Midbrain (tissue), 1 donor: ENCODE measurements at regions not wholly inside any gene's neighbourhood (a gene's known extent, or its start where the extent isn't known, plus 50 kb on each side); places are given as distances from the start of the nearest gene placed in this dataset.

Source experiments
- DNase-seq: peaks from one replicate; lab custom pipeline; 2025; lab: John Stamatoyannopoulos, UW

DNA sequence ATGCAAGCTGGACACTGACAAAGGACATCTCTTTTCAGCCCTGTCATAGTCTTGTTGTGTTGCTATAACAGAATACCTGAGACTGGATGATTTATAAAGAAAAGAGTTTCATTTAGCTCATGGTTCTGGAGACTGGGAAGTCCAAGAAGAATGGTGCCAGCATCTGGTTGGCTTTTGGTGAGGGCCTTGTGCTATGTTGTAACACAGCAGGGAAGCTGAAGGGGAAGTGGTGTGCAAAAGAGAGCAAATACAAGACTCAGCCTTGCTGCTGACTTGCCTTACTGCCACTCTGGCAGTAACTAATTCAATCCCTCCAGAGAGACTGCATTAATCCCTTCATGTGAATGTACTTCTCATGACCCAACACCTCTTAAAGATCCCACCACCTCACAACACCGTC lies 356.3 kb upstream of the PROK2 start:
- DNase-seq: no peak

DNA sequence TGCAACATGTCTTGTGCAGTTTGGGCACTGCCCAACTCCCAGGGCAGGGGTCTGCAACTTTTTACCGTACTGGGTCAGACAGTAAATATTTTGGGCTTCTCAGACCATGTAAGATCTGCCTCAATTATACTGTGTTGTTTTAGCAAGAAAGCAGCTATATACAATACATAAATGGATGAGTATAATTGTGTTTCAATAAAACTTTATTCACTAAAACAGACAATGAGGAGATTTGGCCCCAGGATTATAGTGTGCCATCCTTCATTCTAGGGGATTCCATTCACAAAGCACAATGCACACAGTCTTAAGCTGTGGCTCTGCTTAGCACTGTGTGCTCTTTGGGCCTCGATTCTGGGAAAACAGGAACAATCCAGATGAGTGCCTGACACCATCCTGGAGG lies 354.4 kb upstream of the PROK2 start:
- no peak for DNase-seq

DNA sequence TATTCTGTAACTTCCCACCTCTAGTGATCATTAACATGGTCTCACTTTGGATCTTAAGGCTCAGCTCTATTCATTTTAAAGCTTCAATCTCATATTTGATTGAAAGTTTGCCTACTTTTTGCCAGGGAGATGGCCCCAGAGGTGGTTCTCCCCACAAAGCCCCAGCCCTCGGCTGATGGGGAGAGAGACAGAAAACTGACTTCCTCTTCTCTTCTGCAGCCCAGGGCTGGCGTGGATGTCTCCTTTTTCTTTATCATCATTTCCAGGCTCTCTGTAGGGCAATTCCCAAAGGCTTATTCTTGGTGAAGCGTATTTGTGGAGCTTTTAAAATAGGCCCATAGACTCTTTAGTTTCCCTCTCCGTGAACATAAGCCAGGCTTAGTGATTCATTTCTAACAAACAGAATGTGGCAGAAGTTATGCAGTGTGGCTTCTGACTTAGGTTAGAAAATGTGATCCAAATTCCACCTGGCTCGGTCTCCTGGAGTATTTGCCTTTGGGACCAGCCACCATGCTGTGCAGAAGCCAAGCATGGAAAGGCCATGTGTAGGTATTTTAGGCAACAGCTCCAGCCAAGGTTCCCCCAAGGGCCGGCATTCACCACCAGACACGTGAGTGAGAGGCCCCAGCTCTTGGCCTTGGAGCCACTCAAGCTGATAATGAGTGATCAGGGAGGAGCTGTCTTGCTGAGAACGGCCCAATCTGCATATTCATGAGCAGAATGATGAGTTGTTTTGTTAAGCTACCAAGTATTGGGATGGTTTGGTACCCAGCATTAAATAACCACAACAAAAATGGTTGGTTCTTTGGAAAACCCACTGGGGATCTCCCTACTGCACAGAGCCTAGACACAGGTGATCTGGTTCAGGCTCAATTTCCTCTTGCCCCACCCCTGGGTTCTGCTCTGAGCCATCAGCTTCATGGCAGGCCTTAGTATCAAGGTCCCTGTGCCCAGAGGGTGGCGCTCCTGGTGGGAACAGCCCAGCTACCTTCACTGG lies 353.2 kb upstream of the PROK2 start:
- no peak for DNase-seq

DNA sequence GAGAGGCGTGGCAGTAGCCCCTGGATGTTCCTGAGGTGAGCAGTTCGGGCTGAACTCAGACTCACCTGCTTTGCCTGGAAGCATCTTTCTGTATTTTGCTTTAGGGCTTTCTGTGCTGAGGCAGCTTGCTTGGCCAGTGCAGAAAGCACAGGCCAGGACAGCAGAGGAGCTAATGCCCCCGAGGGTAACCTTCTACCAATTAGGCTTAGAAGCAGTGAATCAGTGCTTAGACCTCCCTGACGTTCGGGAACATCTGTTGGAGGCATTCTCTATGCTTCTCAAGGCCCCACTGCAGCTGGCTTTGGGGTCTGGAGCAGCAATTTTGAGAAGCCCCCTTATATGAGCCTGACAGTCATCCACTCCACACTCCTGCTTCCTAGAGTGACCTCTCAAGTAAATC lies 350.7 kb upstream of the PROK2 start:
- no peak for DNase-seq

DNA sequence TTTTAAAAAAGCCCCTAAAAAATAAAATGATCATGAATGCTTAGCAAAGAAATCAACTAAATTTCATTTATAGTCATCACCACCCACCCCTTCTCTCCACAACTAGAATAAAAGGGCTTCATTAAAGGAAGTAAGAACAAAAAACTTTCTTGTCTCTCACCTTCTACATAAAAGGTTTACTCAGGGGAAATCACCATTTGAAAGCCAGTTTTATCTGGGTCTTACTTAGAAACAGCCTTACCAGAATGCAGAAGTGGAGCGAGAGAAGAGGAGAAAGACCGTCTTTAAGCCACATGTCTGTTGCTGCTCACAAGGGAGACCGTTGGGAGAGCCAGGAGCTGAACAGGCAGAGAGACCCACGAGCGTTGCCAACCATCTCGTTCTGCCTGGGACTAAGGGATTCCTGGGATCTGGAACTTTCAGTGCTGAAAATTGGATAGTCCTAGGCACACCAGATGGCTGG lies 350.1 kb upstream of the PROK2 start:
- DNase-seq: no peak

DNA sequence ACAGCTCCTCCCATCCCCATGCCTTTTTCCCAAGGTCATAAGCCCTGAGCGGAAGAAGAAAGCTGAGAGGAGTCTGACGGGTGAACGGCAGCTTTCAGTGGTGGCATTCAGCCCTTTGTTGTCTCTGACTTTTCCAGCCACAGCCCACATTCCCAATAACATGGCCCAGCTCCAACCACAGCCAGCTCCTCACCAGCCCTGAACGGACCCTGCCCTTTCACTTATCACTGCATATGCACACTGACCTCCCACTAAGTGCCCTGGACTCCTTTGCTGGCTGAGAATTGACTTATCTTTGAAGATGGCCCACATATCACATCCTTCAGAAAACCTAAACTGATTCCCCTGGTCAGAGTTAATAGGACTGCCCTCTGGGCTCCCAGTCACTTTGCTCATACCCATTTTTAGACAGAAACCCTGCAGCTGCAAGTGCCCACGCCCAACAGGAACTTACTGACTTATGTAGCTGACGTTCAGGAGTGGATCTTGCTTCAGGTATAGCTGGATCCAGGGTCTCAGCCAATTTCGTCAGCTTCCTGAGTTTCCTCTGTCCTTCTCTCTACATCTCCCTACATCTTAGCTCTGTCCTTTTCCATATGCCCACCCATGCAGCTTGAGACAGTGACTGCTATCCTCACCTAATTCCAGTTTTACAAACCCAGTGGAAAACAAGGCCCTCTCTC lies 348.5 kb upstream of the PROK2 start:
- no peak for DNase-seq

DNA sequence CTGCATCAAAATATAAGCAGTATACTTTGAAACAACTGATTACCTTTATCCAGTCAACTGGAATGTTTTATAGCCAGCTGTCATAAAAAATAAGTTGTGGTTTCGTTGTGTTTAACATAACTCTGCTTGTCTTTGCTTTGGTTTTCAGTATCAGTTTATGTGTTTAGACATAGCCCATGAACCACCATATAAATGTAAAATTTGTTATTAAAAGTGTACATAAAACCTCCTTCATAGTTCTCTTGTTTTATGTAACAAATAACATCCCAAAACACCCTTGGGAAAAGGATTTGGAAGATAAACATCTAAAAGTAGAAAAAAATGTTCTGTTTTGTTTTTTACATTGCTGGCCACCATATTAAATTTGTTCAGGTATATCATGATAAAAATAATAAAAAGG lies 347.0 kb upstream of the PROK2 start:
- no peak for DNase-seq

DNA sequence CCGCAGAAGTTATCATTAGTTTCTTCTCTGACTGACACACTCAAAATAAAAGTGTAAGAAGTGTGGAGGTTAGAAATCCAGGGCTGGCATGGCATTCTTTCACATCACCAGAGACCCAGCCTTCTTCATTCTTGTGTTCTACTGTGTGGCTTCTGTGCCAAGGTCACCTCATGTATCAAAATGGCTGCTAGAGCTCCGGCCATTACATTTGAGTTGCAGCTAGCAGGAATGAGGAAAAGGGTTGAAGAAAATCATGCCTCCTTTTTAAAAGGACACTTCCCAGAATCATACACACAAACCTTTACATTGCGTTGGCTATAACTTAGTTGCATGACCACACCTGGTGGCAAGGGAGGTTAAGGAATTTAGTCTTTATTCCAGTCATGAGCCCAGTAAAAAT lies 345.6 kb upstream of the PROK2 start:
- no peak for DNase-seq

DNA sequence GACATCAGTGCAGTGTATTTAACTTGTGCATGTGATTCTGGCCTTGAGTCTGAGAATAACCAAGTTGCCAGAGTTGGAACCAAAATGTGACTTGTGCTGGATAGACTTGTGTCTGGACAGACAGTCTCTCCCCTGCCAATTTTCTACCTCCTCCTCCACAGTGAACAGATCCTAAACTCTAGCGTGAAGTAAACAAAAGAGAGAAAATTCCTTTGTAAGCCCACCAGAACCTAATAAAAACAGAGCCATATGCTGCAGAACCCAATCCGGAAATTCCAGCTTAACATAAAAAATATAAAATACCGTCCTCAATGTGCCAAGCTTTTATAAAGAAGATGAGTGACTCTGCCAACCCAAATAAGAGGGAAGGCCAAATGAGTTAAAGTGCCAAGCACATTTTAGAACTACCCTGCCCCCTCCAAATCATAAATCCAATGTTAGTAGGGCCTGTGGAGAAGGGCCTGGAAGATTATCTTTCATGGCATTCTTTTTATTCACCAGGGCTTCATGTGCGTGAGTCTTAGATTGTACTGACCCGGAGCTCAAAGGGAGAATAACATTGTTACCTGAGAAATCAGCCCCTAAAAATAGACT lies 344.6 kb upstream of the PROK2 start:
- DNase-seq: no peak

DNA sequence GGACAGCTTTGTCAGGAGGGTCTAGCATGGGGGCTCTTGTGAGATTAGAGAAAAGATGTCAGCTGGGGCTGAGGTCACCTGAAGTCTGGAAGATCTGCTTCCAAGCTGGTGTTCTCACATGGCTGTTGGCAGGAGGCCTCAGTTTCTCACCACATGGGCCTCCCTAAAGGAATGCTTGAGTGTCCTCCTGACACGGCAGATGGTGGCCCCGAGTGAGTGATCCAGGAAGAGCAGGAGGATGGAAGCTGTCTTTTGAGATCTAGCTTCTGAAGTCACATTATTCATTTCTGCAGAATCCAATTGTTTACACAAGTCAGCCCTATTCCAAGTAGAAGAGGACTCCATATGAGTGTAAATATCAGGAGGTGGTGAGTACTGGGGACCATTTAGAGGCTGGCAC lies 344.0 kb upstream of the PROK2 start:
- DNase-seq: no peak

DNA sequence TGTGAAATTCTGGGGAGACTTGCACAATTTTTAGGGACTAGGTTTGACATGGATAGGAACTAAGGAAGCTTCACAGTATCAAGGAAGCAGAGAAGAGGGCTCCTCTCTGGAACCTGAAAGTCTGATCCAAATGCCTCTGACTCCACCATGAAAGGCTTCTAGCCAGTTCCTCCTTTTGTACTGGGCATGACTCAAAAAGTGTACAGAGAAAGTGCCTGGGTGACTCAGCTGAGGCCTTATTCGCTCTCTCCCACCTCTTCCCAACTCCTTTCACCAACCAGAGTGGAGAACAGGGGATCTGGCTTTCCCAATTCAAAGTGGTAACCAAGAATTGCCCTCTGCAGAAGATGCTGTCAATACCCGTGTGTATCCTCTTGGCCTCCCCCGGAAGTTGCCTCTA lies 342.9 kb upstream of the PROK2 start:
- no peak for DNase-seq

DNA sequence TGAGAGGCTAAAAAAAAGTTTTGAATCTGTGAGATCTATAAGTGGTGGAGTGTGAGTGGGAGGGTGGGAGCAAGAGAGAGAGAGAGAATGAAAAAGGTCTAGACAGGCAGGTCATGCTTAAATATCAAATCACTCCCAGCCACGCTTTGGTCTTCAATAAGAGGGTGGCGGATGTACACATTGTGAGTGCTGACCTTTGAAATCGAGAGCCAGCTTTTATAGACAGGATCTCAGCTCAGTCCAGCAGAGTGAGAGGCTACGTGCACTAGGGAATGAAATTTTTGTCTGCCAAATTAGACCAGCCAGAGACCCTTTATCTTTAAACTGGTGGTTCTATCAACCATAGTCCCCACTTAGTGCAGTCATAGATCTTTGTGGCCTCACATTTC lies 342.3 kb upstream of the PROK2 start:
- DNase-seq: no peak

DNA sequence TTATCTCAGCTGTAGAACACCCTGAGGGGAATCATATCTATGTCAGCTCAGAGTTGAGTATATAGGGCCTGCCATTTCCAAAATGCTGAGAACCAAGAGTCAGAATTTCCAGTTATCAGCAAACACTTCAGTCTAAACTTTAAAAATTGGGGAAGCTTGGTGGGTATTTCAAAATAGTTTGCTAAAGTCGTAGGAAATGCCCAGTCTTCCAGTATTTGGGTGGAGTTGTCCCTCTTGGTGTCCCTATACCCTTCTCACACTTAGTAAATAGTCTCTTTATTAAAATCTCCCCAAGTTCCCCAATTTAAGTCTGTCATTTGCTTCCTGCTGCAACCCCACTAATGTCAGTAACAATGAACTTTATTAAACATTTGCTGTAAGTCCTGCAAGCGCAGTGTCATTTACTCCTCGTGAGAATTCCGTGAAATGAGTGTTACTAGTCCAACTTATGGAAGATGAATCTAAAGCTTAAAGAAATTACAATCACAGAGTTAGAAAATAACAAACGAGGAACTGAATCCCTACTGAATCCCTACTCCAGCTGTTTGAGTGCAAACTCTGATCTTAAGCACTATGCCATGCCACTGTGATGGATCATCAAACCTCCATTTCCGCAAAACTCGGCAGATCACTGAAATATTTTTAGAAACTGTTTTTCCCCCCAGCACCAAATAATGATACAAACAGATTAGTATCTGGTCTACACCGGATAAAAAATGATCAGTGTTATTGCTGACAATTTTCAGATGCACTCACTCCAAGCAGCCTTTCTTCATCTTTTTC lies 341.7 kb upstream of the PROK2 start:
- DNase-seq: no peak

DNA sequence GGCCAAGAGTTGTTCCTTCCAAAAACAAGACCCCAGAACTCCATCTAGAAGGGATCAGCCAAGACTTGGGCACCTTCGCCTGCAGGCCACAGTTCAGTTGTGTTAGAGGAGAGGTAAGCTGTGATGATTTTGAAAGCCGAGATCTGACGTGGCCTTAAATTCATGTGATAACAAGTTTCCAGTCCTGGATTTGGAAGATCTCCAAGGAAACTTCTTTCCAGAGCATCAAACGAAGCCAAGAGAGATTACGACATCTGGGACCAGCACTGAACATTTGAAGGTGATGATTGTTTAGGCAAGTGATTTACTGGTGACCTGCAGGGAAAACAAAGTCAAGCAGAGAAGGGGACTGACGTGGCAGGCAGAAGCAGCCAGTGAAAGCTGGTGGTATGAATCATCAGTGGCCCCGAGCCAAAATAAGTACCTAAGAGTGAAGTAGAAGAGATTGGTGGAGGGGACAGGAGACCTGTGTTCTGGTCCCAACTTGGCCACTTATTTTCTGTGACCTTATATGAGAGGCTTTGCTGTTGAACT lies 339.0 kb upstream of the PROK2 start:
- DNase-seq: no peak

DNA sequence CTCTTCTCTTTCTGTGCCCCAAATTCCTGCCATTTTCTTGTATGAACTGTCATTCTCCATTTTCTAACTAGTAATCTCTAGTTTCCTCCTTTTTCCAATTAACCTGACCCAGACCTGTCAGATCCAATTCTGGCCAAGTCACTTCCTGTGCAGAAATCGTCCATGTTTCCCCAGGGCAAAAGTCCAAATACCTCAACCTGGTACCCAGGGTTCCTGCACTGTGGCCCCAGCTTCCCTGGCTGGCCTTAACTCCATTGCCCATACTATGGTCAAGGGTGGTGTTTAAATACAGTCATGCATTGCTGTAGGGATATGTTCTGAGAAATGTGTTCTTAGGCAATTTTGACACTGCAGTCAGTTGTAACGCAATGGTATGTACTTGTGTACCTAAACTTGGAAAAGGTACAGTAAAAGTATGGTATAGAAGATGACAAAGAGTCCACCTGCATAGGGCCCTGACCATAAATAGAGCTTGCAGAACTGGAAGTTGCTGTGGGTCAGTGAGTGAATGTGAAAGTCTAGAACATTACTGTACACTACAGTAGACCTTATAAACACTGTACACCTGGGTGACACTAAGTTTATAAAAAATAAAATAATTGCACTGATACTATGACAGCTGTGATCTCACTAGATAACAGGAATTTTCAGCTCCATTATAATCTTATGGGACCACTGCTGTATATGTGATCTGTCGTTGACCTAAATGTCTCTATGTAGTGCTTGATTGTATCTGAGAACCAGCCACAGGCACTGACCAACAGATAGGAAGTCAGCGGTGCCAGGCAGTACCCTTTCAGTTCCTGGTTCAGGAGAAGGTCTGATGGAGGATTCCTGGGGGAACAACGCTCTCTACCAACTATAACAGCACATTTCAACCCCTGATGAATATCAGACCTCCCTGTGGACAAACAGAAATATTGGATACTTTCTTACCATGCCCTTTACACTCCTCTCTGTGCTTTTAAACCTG lies 336.1 kb upstream of the PROK2 start:
- no peak for DNase-seq

DNA sequence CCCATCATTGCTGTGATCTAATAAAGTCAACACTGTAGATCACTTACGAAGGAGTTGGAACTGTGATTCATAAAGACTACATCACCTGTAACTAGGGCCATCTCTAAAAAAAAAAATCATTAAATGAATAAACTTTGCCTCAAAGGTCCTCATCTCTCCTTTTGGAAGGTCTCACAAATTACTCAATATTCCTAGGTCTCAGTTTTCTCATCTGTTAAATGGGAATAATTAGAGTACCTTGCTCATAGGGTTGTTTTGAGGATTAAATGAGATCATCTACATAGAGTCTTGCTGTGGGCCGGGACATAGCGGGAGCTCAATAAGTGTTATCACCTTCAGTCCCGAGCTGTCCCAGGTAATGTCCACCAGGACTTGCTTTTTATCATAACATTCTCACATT lies 335.1 kb upstream of the PROK2 start:
- no peak for DNase-seq

DNA sequence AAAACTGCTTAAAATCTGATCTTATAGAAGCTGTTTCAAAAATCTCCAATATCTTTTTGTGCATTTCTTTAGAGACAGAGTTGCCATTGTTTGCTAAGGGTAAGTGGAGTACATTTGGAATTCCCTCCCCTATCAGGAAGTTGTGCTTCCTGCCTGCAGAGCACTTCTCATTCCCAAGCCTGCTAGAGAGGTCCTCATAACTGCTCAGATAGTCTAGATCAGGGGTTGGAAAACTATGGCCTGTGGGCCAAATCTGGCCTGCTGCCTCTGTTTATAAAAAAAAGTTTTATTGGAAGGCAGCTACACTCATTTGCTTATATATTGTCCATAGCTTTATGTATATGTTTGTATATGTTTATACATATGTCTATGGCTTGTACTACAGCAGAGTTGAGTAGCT lies 333.7 kb upstream of the PROK2 start:
- no peak for DNase-seq

DNA sequence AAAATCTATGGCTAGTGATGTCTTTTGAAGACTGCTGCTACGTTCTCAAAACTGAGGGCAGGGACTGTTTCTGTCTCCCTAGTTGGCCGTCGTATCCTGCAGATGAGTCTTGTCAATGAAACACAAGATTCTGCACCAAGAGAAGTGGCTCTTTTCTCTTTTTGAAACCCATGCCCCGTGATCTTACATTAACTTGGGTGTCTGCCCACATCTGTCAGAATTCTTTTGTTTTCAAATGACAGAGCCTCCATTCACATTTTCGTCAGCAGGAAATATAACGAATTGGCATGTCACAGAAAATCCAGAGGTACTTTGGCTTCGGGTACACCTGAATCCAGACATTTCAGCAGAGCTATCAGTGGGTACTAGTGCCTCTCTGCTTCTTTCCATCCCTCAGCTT lies 331.3 kb upstream of the PROK2 start:
- DNase-seq: peak; percentile 1

DNA sequence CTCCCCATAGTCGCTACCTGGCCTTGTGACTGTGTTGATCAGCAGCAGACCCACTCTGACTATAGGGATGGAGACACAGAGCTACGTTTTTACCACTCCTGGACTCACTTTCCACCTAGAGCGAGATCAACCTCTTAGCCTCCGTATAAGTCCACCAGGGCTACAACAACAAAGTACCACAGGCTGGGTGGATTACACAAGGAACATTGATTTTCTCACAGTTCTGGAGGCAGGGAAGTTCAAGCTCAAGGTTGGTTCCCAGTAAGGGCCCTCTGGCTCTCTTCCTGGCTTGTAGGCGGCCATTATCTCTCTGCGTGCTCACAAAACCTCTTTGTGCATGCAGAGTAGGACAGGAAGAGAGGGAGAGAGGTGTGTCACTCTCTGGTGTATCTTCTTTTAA lies 330.4 kb upstream of the PROK2 start:
- DNase-seq: no peak

DNA sequence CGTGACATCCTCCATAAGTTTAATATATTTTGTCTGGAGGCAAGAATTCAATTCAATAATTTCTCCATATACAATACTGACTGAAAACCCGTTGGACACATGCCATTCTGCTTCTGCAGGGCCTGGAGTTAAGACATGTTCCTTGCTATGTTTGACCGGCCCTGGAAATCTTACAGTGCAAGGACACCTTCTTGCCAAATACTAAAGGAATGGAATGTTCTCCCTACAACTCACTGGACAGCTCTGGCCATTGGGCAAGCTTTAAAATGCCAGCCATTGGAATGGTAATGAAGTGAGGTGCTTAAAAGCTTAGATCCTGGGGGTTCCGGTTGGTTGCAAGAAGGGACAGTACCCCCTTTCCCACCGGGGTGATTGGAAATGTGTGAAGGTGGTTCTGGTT lies 329.8 kb upstream of the PROK2 start:
- DNase-seq: no peak

DNA sequence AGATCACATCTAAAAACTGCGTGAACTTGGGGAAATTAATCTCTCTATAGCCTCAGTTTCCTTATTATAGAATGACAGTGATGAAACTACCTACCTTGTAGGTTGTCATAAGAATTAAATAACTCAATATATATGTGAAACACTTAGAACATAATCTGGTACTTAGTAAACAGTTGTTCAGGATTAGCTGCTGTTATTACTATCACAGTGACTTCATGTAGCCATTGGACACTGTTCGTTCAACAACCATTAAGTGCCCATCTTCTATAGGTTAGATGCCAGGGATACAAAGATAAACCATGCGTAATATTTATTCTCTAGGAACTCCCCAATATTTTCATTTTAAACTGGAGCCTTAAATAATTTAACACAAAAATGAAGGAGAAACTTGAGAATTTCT lies 329.0 kb upstream of the PROK2 start:
- no peak for DNase-seq
